C4-2B (cell line): ENCODE measurements at regions not wholly inside any gene's neighbourhood (a gene's known extent, or its start where the extent isn't known, plus 50 kb on each side); places are given as distances from the start of the nearest gene placed in this dataset.

Experiments used
- ZFX ChIP-seq: fragments of 450-650 bp; IDR thresholded peaks from 2 replicates; pipeline ENCODE4 v1.6.1; 2017
- TF ChIP-seq, protein P1 (sequence below): fragments of 450-650 bp; conservative IDR thresholded peaks from 2 replicates; pipeline ENCODE4 v1.5.1; 2017; ENCODE audit warnings: mild to moderate bottlenecking

DNA sequence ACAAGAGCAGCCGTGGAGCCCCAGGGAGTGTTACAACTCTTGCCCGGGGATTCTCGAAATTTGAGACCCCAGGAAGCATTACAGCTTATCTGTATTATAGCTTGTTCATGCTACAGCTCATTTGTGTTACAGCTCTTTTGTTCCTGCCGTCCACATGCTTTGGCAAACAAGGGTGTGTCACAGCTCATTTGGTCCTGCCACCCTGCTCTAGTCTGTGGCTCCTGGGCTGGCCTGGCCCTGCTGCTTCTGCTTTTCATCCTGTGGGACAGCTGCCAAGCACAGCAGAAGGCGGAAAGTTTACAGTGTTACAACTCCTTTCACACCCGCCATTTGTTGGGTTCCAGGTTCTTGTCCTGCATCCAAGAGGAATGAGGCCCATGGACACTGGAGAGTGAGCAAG lies 685.0 kb downstream of the SLCO4C1 start:
- TF ChIP-seq, protein P1, sequence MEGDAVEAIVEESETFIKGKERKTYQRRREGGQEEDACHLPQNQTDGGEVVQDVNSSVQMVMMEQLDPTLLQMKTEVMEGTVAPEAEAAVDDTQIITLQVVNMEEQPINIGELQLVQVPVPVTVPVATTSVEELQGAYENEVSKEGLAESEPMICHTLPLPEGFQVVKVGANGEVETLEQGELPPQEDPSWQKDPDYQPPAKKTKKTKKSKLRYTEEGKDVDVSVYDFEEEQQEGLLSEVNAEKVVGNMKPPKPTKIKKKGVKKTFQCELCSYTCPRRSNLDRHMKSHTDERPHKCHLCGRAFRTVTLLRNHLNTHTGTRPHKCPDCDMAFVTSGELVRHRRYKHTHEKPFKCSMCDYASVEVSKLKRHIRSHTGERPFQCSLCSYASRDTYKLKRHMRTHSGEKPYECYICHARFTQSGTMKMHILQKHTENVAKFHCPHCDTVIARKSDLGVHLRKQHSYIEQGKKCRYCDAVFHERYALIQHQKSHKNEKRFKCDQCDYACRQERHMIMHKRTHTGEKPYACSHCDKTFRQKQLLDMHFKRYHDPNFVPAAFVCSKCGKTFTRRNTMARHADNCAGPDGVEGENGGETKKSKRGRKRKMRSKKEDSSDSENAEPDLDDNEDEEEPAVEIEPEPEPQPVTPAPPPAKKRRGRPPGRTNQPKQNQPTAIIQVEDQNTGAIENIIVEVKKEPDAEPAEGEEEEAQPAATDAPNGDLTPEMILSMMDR, result no peak
- TF ChIP-seq ZFX, result no peak
